ENCODE measurements at regions not wholly inside any gene's neighbourhood (a gene's known extent, or its start where the extent isn't known, plus 50 kb on each side); places are given as distances from the start of the nearest gene placed in this dataset.

DNA sequence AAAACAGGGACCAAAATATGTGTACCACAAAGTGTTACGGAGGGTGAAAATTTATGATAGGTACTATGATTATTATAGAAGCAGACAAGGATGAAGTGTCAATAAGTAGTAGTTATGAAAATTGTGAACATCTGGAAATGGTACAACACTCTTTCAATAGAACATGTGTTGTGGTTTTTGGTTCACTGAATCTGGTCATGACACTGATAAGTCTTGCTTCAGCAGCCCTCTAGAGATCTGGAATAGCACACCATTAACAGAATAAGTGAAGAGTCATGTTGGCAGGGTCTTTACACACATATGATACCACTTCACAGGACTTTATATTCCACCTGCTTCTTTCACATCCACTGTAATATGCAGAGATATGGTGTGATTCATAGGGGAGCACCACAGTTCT lies 985.2 kb upstream of the SEMA6D start:
- H3K9me3 ChIP-seq (ENCODE audit: insufficient read depth, low read length), result no peaks in the 10 kb centered on the region
- no peaks in the 10 kb centered on the region for H3F3A ChIP-seq (ENCODE audit: insufficient read depth)
- no peaks in the 10 kb centered on the region for H3K27me3 ChIP-seq (ENCODE audit: low read length)
- H3K9me2 ChIP-seq (replicated peaks; ENCODE audit: insufficient read depth, low read length), result no peaks in the 10 kb centered on the region
- no peak overlapping the region for H2AFZ ChIP-seq (ENCODE audit: low read depth, low read length, severe bottlenecking)
- H3K36me3 ChIP-seq (ENCODE audit: low read length), result no peaks in the 10 kb centered on the region
- no peaks in the 10 kb centered on the region for H3K79me2 ChIP-seq (ENCODE audit: insufficient read depth, low read length)
- H3K4me2 ChIP-seq (ENCODE audit: low read depth, low read length, poor library complexity, severe bottlenecking), result no peak overlapping the region
- no peak overlapping the region for H3K27ac ChIP-seq (ENCODE audit: low read depth, low read length)
- TF ChIP-seq, protein P1, sequence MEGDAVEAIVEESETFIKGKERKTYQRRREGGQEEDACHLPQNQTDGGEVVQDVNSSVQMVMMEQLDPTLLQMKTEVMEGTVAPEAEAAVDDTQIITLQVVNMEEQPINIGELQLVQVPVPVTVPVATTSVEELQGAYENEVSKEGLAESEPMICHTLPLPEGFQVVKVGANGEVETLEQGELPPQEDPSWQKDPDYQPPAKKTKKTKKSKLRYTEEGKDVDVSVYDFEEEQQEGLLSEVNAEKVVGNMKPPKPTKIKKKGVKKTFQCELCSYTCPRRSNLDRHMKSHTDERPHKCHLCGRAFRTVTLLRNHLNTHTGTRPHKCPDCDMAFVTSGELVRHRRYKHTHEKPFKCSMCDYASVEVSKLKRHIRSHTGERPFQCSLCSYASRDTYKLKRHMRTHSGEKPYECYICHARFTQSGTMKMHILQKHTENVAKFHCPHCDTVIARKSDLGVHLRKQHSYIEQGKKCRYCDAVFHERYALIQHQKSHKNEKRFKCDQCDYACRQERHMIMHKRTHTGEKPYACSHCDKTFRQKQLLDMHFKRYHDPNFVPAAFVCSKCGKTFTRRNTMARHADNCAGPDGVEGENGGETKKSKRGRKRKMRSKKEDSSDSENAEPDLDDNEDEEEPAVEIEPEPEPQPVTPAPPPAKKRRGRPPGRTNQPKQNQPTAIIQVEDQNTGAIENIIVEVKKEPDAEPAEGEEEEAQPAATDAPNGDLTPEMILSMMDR (IDR thresholded peaks at IDR 0.05; ENCODE audit: insufficient read depth, low read length, poor library complexity, severe bottlenecking), result no peak
- no peak for TF ChIP-seq EZH2phosphoT487 (conservative IDR thresholded peaks at IDR 0.05; ENCODE audit: low read length)
- H3K9ac ChIP-seq (ENCODE audit: low read length), result no peak overlapping the region
- no peak overlapping the region for H3K4me3 ChIP-seq (ENCODE audit: insufficient read depth, low read length, poor library complexity, severe bottlenecking)
- H4K20me1 ChIP-seq (ENCODE audit: low read depth, low read length), result no peaks in the 10 kb centered on the region

DNA sequence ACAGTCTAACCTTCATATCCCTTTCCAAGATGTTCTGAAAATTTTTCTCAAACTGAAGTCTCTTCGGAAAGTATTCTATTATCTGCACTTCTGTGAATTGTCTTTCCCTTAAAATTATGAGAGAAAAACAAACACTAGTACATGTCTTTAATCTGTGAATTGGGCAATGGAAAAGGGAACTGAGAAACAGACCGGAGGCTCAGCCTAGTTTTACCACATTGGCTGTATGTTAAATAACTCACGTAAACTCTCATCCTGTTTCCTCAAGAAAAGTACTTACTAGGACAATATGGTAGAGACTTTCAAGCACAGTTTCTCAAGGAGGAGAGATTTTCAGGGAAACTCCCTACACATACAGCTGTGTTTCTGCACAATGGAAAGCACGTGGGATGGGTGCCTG lies 982.2 kb upstream of the SEMA6D start:
- Histone ChIP-seq H3K4me3 (ENCODE audit: insufficient read depth, low read length, poor library complexity, severe bottlenecking) (no peak overlapping the region), H3K4me2 (ENCODE audit: low read depth, low read length, poor library complexity, severe bottlenecking) (no peak overlapping the region), H3K79me2 (ENCODE audit: insufficient read depth, low read length) (no peaks in the 10 kb centered on the region), H3K27me3 (ENCODE audit: low read length) (no peaks in the 10 kb centered on the region), H3K9me2 (replicated peaks; ENCODE audit: insufficient read depth, low read length) (no peaks in the 10 kb centered on the region), H2AFZ (ENCODE audit: low read depth, low read length, severe bottlenecking) (no peak overlapping the region), H3K9ac (ENCODE audit: low read length) (no peak overlapping the region), H4K20me1 (ENCODE audit: low read depth, low read length) (no peaks in the 10 kb centered on the region), H3K9me3 (ENCODE audit: insufficient read depth, low read length) (no peaks in the 10 kb centered on the region), H3F3A (ENCODE audit: insufficient read depth) (no peaks in the 10 kb centered on the region), H3K36me3 (ENCODE audit: low read length) (no peaks in the 10 kb centered on the region), H3K27ac (ENCODE audit: low read depth, low read length) (no peak overlapping the region)
- TF ChIP-seq, protein P1 (IDR thresholded peaks at IDR 0.05; ENCODE audit: insufficient read depth, low read length, poor library complexity, severe bottlenecking), result no peak
- no peak for TF ChIP-seq EZH2phosphoT487 (conservative IDR thresholded peaks at IDR 0.05; ENCODE audit: low read length)

DNA sequence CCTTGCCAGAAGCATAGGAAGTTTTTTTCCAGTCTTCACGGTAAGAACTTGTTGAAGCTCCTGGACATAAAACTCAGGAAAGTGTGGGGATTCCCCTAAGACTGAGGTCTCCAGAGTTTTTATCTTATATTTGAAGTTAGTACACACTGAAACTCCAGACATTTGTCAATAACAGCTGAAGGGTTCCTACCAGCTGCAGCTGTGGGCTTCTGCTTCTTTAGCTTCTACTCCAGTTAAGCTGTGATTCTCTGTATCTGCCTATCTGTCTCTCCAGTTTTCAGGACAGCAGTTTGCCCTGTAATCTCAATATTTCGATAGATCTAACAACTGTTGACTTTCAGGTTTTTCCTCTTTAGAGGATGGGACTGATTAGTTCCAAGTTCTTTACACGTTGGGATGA lies 966.0 kb upstream of the SEMA6D start:
- Histone ChIP-seq H3K79me2 (ENCODE audit: insufficient read depth, low read length) (no peaks in the 10 kb centered on the region), H3K9me3 (ENCODE audit: insufficient read depth, low read length) (no peaks in the 10 kb centered on the region), H2AFZ (ENCODE audit: low read depth, low read length, severe bottlenecking) (no peak overlapping the region), H3K36me3 (ENCODE audit: low read length) (no peaks in the 10 kb centered on the region), H3K4me3 (ENCODE audit: insufficient read depth, low read length, poor library complexity, severe bottlenecking) (no peak overlapping the region), H3K27ac (ENCODE audit: low read depth, low read length) (no peak overlapping the region), H3K27me3 (ENCODE audit: low read length) (no peaks in the 10 kb centered on the region), H4K20me1 (ENCODE audit: low read depth, low read length) (no peaks in the 10 kb centered on the region), H3F3A (ENCODE audit: insufficient read depth) (no peaks in the 10 kb centered on the region), H3K4me2 (ENCODE audit: low read depth, low read length, poor library complexity, severe bottlenecking) (no peak overlapping the region), H3K9ac (ENCODE audit: low read length) (no peak overlapping the region), H3K9me2 (replicated peaks; ENCODE audit: insufficient read depth, low read length) (no peaks in the 10 kb centered on the region)
- TF ChIP-seq EZH2phosphoT487 (conservative IDR thresholded peaks at IDR 0.05; ENCODE audit: low read length), result no peak
- TF ChIP-seq, protein P1 (IDR thresholded peaks at IDR 0.05; ENCODE audit: insufficient read depth, low read length, poor library complexity, severe bottlenecking), result no peak

Measured in SU-DHL-6 (cell line).